ENCODE measurements at regions not wholly inside any gene's neighbourhood (a gene's known extent, or its start where the extent isn't known, plus 50 kb on each side); places are given as distances from the start of the nearest gene placed in this dataset.

GRCh38 chr13:76383676-76384461 lies 502.3 kb downstream of the KCTD12 start:
- TF ChIP-seq GABPA (IDR thresholded peaks at IDR 0.05; ENCODE audit: low read depth) (no peak), REST (IDR thresholded peaks at IDR 0.05; ENCODE audit: insufficient replicate concordance, low read depth) (no peak), POLR2AphosphoS5 (IDR thresholded peaks at IDR 0.05; ENCODE audit: low read depth) (no peak)
- H3K4me3 ChIP-seq (replicated peaks; ENCODE audit: insufficient read depth, low read length), result no peak overlapping the region
- no peaks in the 10 kb centered on the region for H3K27me3 ChIP-seq (ENCODE audit: insufficient read depth, poor library complexity, severe bottlenecking)
- DNase-seq (ENCODE audit: low read depth in 1 of 2, low spot score in 1 of 2), result no peak
- no peak overlapping the region for H3K27ac ChIP-seq (replicated peaks)

- no peaks in the 10 kb centered on the region for H3K27me3 ChIP-seq (ENCODE audit: insufficient read depth, poor library complexity, severe bottlenecking)
- no peak overlapping the region for H3K27ac ChIP-seq (replicated peaks)
- DNase-seq (ENCODE audit: low read depth in 1 of 2, low spot score in 1 of 2), result no peak
- H3K4me3 ChIP-seq (replicated peaks; ENCODE audit: insufficient read depth, low read length), result no peak overlapping the region
- TF ChIP-seq CTCF (IDR thresholded peaks at IDR 0.05; ENCODE audit: insufficient read depth, low read length) (no peak), REST (IDR thresholded peaks at IDR 0.05; ENCODE audit: insufficient replicate concordance, low read depth) (no peak), SPI1 (IDR thresholded peaks at IDR 0.05; ENCODE audit: borderline replicate concordance, low read depth) (no peak), GABPA (IDR thresholded peaks at IDR 0.05; ENCODE audit: low read depth) (no peak), POLR2AphosphoS5 (IDR thresholded peaks at IDR 0.05; ENCODE audit: low read depth) (no peak)
These were observed 505.6 kb downstream of the KCTD12 start for GRCh38 chr13:76380446-76381065.

GRCh38 chr13:76379341-76380105 lies 506.7 kb downstream of the KCTD12 start:
- no peak overlapping the region for H3K27ac ChIP-seq (replicated peaks)
- H3K27me3 ChIP-seq (ENCODE audit: insufficient read depth, poor library complexity, severe bottlenecking), result no peaks in the 10 kb centered on the region
- DNase-seq (ENCODE audit: low read depth in 1 of 2, low spot score in 1 of 2), result no peak

More at GRCh38 chr13:76379341-76380105, 506.7 kb downstream of the KCTD12 start:
- TF ChIP-seq POLR2AphosphoS5 (IDR thresholded peaks at IDR 0.05; ENCODE audit: low read depth), result no peak
- no peak for TF ChIP-seq CTCF (IDR thresholded peaks at IDR 0.05; ENCODE audit: insufficient read depth, low read length)
- no peak for TF ChIP-seq GABPA (IDR thresholded peaks at IDR 0.05; ENCODE audit: low read depth)
- no peak for TF ChIP-seq REST (IDR thresholded peaks at IDR 0.05; ENCODE audit: insufficient replicate concordance, low read depth)
- TF ChIP-seq SPI1 (IDR thresholded peaks at IDR 0.05; ENCODE audit: borderline replicate concordance, low read depth), result no peak
- H3K4me3 ChIP-seq (replicated peaks; ENCODE audit: insufficient read depth, low read length), result no peak overlapping the region
